PC-9 (cell line): ENCODE measurements at regions not wholly inside any gene's neighbourhood (a gene's known extent, or its start where the extent isn't known, plus 50 kb on each side); places are given as distances from the start of the nearest gene placed in this dataset.

Source experiments
- BruUV-seq: library from RNA; stranded (reverse); fragments of 400-500 nt; replicated peaks from 2 replicates; lab custom pipeline; 2021; lab: Mats Ljungman, UMichigan
- CTCF ChIA-PET: fragments of 300-600 bp; sonication (Branson Sonifier 250); formaldehyde crosslinking; loops from one replicate; lab custom pipeline; 2022; ENCODE audit warnings: antibody characterized with exemption; lab: Charles Lee
- POLR2A ChIA-PET: fragments of 300-600 bp; sonication (Branson Sonifier 250); formaldehyde crosslinking; loops from one replicate; lab custom pipeline; 2022; ENCODE audit warnings: antibody characterized with exemption; ENCODE audit not compliant: unreplicated experiment; lab: Charles Lee
- DNase-seq, 2 experiments: peaks; one replicate each; pipeline versions ENCODE4 v3.0.0 to v3.0.0-alpha.2; 2015 to 2022; ENCODE audit warnings: mixed read lengths in 1 of 2
- H2AFZ ChIP-seq: fragments of 200-600 bp; sonication (generic); 2 replicates; pipeline ENCODE4 v1.8.1; 2017; ENCODE audit warnings: antibody characterized with exemption
- H3F3A ChIP-seq: fragments of 200-600 bp; sonication (generic); 2 replicates; pipeline ENCODE4 v1.8.1; 2017; ENCODE audit warnings: antibody characterized with exemption, mild to moderate bottlenecking, low read depth; ENCODE audit not compliant: insufficient read depth
- H3K27ac ChIP-seq: fragments of 200-600 bp; sonication (generic); 2 replicates; pipeline ENCODE4 v1.6.1; 2016; ENCODE audit warnings: mixed run types
- H3K27me3 ChIP-seq: fragments of 200-600 bp; sonication (generic); 2 replicates; pipeline ENCODE4 v1.6.1; 2016; ENCODE audit warnings: low read depth, mixed run types; ENCODE audit not compliant: insufficient read depth
- H3K36me3 ChIP-seq: fragments of 200-600 bp; sonication (generic); 2 replicates; pipeline ENCODE4 v1.6.1; 2016; ENCODE audit warnings: low read depth, mixed run types
- H3K4me1 ChIP-seq: fragments of 200-600 bp; sonication (generic); replicated peaks from 2 replicates; pipeline ENCODE4 v1.6.1; 2016; ENCODE audit warnings: mixed run types; ENCODE audit not compliant: insufficient read depth
- H3K4me2 ChIP-seq: fragments of 200-600 bp; sonication (generic); 2 replicates; pipeline ENCODE4 v1.6.1; 2017; ENCODE audit warnings: mixed run types
- H3K4me3 ChIP-seq: fragments of 200-600 bp; sonication (generic); 2 replicates; pipeline ENCODE4 v1.6.1; 2016; ENCODE audit warnings: mixed run types
- H3K79me2 ChIP-seq: fragments of 200-600 bp; sonication (generic); 2 replicates; pipeline ENCODE4 v1.6.1; 2017; ENCODE audit warnings: low read depth, mixed run types
- H3K9me2 ChIP-seq: fragments of 200-600 bp; sonication (generic); 2 replicates; pipeline ENCODE4 v1.8.1; 2017; ENCODE audit warnings: mild to moderate bottlenecking; ENCODE audit not compliant: insufficient read depth
- H3K9me3 ChIP-seq: fragments of 200-600 bp; sonication (generic); 2 replicates; pipeline ENCODE4 v1.8.1; 2016; ENCODE audit warnings: low read depth; ENCODE audit not compliant: insufficient read depth
- H4K20me1 ChIP-seq: fragments of 200-600 bp; sonication (generic); 2 replicates; pipeline ENCODE4 v1.8.1; 2017; ENCODE audit not compliant: insufficient read depth
- CTCF ChIP-seq: fragments of 200-600 bp; sonication (generic); conservative IDR thresholded peaks from 2 replicates; pipeline ENCODE4 v1.6.1; 2017; ENCODE audit warnings: mixed run types, antibody characterized with exemption, mild to moderate bottlenecking, moderate library complexity
- EZH2 ChIP-seq: fragments of 200-600 bp; sonication (generic); IDR thresholded peaks from 2 replicates; pipeline ENCODE4 v1.8.0; 2017; ENCODE audit warnings: antibody characterized with exemption, low read depth
- intact Hi-C: fragments of 100-400 bp; cut with micrococcal nuclease; formaldehyde crosslinking; loops from one replicate; pipeline ENCODE4 v1.10.0; 2022; ENCODE audit not compliant: unreplicated experiment

GRCh38 chr10:16119445-16119844 lies 259.1 kb upstream of the MINDY3 start:
- Histone ChIP-seq H3K4me2 (no peak overlapping the region), H3K27ac (no peak overlapping the region), H3K79me2 (no peaks in the 10 kb centered on the region), H3K36me3 (no peaks in the 10 kb centered on the region), H3K4me3 (no peak overlapping the region), H3K9me2 (no peaks in the 10 kb centered on the region), H3K27me3 (no peaks in the 10 kb centered on the region; the same call in none of the 2 replicates), H3F3A (no peaks in the 10 kb centered on the region), H2AFZ (no peak overlapping the region), H3K4me1 (no peaks in the 10 kb centered on the region), H3K9me3 (no peaks in the 10 kb centered on the region), H4K20me1 (no peaks in the 10 kb centered on the region)
- intact Hi-C loops: loop anchor here (5.0 kb wide), 1 partner anchor 658 kb away; no protein-coding TSS in a partner anchor
- POLR2A ChIA-PET: no interaction called here
- no peak for DNase-seq
- CTCF ChIA-PET: no interaction called here
- BruUV-seq: no TSS peak
- no peak for TF ChIP-seq EZH2
- no peak for TF ChIP-seq CTCF

GRCh38 chr10:16120563-16120962 lies 260.3 kb upstream of the MINDY3 start:
- Histone ChIP-seq H3K4me3 (no peak overlapping the region), H3K36me3 (no peaks in the 10 kb centered on the region), H3K4me1 (no peaks in the 10 kb centered on the region), H3K9me2 (no peaks in the 10 kb centered on the region), H3K4me2 (no peak overlapping the region), H3K79me2 (no peaks in the 10 kb centered on the region), H3F3A (no peaks in the 10 kb centered on the region), H4K20me1 (no peaks in the 10 kb centered on the region), H2AFZ (no peak overlapping the region), H3K9me3 (no peaks in the 10 kb centered on the region), H3K27me3 (no peaks in the 10 kb centered on the region; the same call in none of the 2 replicates), H3K27ac (no peak overlapping the region)
- TF ChIP-seq CTCF (no peak), EZH2 (no peak)
- no peak for DNase-seq
- intact Hi-C loops: no loop called here
- POLR2A ChIA-PET: no interaction called here
- CTCF ChIA-PET: no interaction called here
- BruUV-seq: no TSS peak

GRCh38 chr10:16141499-16141898 lies 281.2 kb upstream of the MINDY3 start:
- Histone ChIP-seq H3K79me2 (no peaks in the 10 kb centered on the region), H3K9me2 (no peaks in the 10 kb centered on the region), H2AFZ (no peak overlapping the region), H4K20me1 (no peaks in the 10 kb centered on the region), H3K4me1 (no peaks in the 10 kb centered on the region), H3K27ac (no peak overlapping the region), H3K4me3 (no peak overlapping the region), H3K27me3 (peaks cover 9% of the 10 kb centered on the region), H3K4me2 (no peak overlapping the region), H3F3A (no peaks in the 10 kb centered on the region), H3K9me3 (no peaks in the 10 kb centered on the region), H3K36me3 (no peaks in the 10 kb centered on the region)
- ChIA-PET CTCF (no interaction called here), POLR2A (no interaction called here)
- intact Hi-C loops: no loop called here
- BruUV-seq: no TSS peak
- no peak for DNase-seq
- no peak for TF ChIP-seq CTCF
- no peak for TF ChIP-seq EZH2
